Astrocyte (in vitro differentiated cells and primary cell): ENCODE measurements at regions not wholly inside any gene's neighbourhood (a gene's known extent, or its start where the extent isn't known, plus 50 kb on each side); places are given as distances from the start of the nearest gene placed in this dataset.

Source experiments
- DNase-seq: peaks from one replicate; pipeline ENCODE4 v3.0.0-alpha.2; 2010; ENCODE audit warnings: low read depth
- FAIRE-seq: peaks from 2 replicates; lab custom pipeline; 2011; peaks lifted over from hg19 to GRCh38; lab: Jason Lieb, UNC
- H2AFZ ChIP-seq: 2 replicates; pipeline ENCODE4 v1.6.0; 2012; ENCODE audit warnings: low read depth, low read length, inconsistent platforms
- H3K27ac ChIP-seq: 2 replicates; pipeline ENCODE4 v1.5.1; 2011; ENCODE audit warnings: low read depth, low read length, inconsistent platforms
- H3K27me3 ChIP-seq: 2 replicates; pipeline ENCODE4 v1.6.0; 2011; ENCODE audit warnings: low read length, inconsistent platforms; ENCODE audit not compliant: insufficient read depth
- H3K36me3 ChIP-seq: 2 replicates; pipeline ENCODE4 v1.5.1; 2011; ENCODE audit warnings: low read length, inconsistent platforms; ENCODE audit not compliant: insufficient read depth
- H3K4me1 ChIP-seq: 2 replicates; pipeline ENCODE4 v1.5.1; 2011; ENCODE audit warnings: low read length, inconsistent platforms; ENCODE audit not compliant: insufficient read depth
- H3K4me2 ChIP-seq: 2 replicates; pipeline ENCODE4 v1.6.0; 2012; ENCODE audit warnings: low read length, inconsistent platforms
- H3K4me3 ChIP-seq: 2 replicates; pipeline ENCODE4 v1.5.1; 2011; ENCODE audit warnings: low read depth, mild to moderate bottlenecking, low read length, inconsistent platforms; ENCODE audit not compliant: insufficient read depth
- H3K79me2 ChIP-seq: 2 replicates; pipeline ENCODE4 v1.6.0; 2012; ENCODE audit warnings: mild to moderate bottlenecking, low read length, inconsistent platforms; ENCODE audit not compliant: insufficient read depth
- H3K9ac ChIP-seq: 2 replicates; pipeline ENCODE4 v1.6.0; 2012; ENCODE audit warnings: mild to moderate bottlenecking, low read length, inconsistent platforms
- H3K9me3 ChIP-seq: 2 replicates; pipeline ENCODE4 v1.5.1; 2012; ENCODE audit warnings: low read depth, mild to moderate bottlenecking, low read length, inconsistent platforms; ENCODE audit not compliant: insufficient read depth
- H4K20me1 ChIP-seq: 2 replicates; pipeline ENCODE4 v1.6.0; 2012; ENCODE audit warnings: low read length, inconsistent platforms; ENCODE audit not compliant: insufficient read depth
- H3K27ac Mint-ChIP-seq: one replicate; pipeline ENCODE4 v1.8.0; 2021; ENCODE audit warnings: mild to moderate bottlenecking, mixed read lengths; ENCODE audit not compliant: unreplicated experiment
- H3K27me3 Mint-ChIP-seq: one replicate; pipeline ENCODE4 v1.8.0; 2021; ENCODE audit warnings: low read depth, mixed read lengths; ENCODE audit not compliant: unreplicated experiment
- H3K36me3 Mint-ChIP-seq: one replicate; pipeline ENCODE4 v1.8.0; 2021; ENCODE audit warnings: low read depth, mixed read lengths; ENCODE audit not compliant: unreplicated experiment
- H3K4me1 Mint-ChIP-seq: one replicate; pipeline ENCODE4 v1.8.0; 2021; ENCODE audit warnings: low read depth, mixed read lengths; ENCODE audit not compliant: unreplicated experiment
- H3K4me3 Mint-ChIP-seq: one replicate; pipeline ENCODE4 v1.8.0; 2021; ENCODE audit warnings: mild to moderate bottlenecking, moderate library complexity, mixed read lengths; ENCODE audit not compliant: unreplicated experiment
- H3K9me3 Mint-ChIP-seq: one replicate; pipeline ENCODE4 v1.8.0; 2021; ENCODE audit warnings: mild to moderate bottlenecking, mixed read lengths; ENCODE audit not compliant: unreplicated experiment
- EZH2 ChIP-seq: IDR thresholded peaks from 2 replicates; pipeline ENCODE4 v1.6.1; 2012; ENCODE audit warnings: mild to moderate bottlenecking, low read length, inconsistent platforms; ENCODE audit not compliant: insufficient read depth
- TF ChIP-seq, protein P1 (sequence below): IDR thresholded peaks from 2 replicates; pipeline ENCODE4 v1.5.1; 2011; ENCODE audit warnings: low read depth, mild to moderate bottlenecking, inconsistent platforms, low read length, moderate library complexity; ENCODE audit not compliant: insufficient read depth

DNA sequence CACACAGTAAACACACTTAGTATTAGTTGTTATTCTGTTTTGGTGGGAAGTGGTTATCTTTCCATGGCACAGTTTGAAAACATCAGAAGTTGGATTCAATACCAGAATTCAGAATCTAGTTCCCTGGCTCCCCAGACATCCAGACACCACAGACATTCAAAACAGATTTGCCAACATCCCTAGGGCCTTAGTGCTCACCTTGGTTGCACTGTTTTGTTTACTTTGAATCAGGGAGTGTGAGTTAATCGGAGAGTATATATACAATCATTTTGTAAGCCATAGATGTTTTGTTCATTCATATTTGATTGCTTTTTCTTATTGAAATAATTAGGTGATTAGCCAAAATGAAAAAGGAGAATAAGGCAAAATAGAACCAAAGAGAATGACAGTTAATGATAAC lies 324.7 kb upstream of the CLNK start:
- FAIRE-seq (no peak), DNase-seq (no peak)
- Histone ChIP-seq H3K9me3 (no peaks in the 10 kb centered on the region), H3K27ac (no peak overlapping the region), H3K79me2 (no peaks in the 10 kb centered on the region), H3K9ac (no peak overlapping the region), H3K27me3 (no peaks in the 10 kb centered on the region), H3K4me3 (no peak overlapping the region), H3K4me1 (no peaks in the 10 kb centered on the region), H4K20me1 (no peaks in the 10 kb centered on the region), H2AFZ (no peak overlapping the region), H3K36me3 (no peaks in the 10 kb centered on the region), H3K4me2 (no peak overlapping the region)
- no peak overlapping the region for H3K4me3 Mint-ChIP-seq
- TF ChIP-seq EZH2 = no peak
- TF ChIP-seq, protein P1, sequence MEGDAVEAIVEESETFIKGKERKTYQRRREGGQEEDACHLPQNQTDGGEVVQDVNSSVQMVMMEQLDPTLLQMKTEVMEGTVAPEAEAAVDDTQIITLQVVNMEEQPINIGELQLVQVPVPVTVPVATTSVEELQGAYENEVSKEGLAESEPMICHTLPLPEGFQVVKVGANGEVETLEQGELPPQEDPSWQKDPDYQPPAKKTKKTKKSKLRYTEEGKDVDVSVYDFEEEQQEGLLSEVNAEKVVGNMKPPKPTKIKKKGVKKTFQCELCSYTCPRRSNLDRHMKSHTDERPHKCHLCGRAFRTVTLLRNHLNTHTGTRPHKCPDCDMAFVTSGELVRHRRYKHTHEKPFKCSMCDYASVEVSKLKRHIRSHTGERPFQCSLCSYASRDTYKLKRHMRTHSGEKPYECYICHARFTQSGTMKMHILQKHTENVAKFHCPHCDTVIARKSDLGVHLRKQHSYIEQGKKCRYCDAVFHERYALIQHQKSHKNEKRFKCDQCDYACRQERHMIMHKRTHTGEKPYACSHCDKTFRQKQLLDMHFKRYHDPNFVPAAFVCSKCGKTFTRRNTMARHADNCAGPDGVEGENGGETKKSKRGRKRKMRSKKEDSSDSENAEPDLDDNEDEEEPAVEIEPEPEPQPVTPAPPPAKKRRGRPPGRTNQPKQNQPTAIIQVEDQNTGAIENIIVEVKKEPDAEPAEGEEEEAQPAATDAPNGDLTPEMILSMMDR = no peak
- H3K27me3 Mint-ChIP-seq = peaks cover 11% of the 10 kb centered on the region
- peaks cover 10% of the 10 kb centered on the region for H3K9me3 Mint-ChIP-seq
- no peak overlapping the region for H3K27ac Mint-ChIP-seq
- H3K4me1 Mint-ChIP-seq = peaks cover 8% of the 10 kb centered on the region
- H3K36me3 Mint-ChIP-seq = no peaks in the 10 kb centered on the region

DNA sequence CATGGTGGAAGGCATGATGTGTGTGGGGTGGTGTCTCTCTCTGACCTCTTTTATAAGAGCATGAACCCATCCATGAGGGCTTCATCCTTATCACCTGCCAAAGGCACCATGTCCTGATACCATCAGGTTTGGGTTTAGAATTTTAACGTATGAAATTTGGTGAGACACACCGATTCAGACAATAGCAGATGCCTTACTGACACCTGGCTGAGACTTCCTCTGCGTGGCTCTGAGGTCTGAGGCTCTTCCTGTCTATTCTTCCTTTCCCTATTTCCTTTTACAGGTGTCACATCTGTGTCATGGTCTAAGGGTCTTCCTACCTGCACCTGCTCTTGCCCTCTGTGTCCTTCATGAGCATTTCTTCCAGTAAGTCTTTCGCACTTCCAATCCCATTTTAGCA lies 320.7 kb upstream of the CLNK start:
- no peaks in the 10 kb centered on the region for H3K27me3 ChIP-seq
- H3K4me1 ChIP-seq = no peaks in the 10 kb centered on the region
- no peaks in the 10 kb centered on the region for H3K36me3 Mint-ChIP-seq
- H3K27ac ChIP-seq = no peak overlapping the region
- no peaks in the 10 kb centered on the region for H3K9me3 ChIP-seq
- H3K9ac ChIP-seq = no peak overlapping the region
- H3K27ac Mint-ChIP-seq = no peak overlapping the region
- H2AFZ ChIP-seq = no peak overlapping the region
- H3K4me1 Mint-ChIP-seq = no peaks in the 10 kb centered on the region
- H3K4me2 ChIP-seq = no peak overlapping the region
- TF ChIP-seq, protein P1 = no peak
- TF ChIP-seq EZH2 = no peak
- H3K36me3 ChIP-seq = no peaks in the 10 kb centered on the region
- FAIRE-seq (no peak), DNase-seq (no peak)
- peaks cover 7% of the 10 kb centered on the region for H3K27me3 Mint-ChIP-seq
- H3K9me3 Mint-ChIP-seq = peaks cover 10% of the 10 kb centered on the region
- H3K79me2 ChIP-seq = no peaks in the 10 kb centered on the region
- H4K20me1 ChIP-seq = no peaks in the 10 kb centered on the region
- H3K4me3 ChIP-seq = no peak overlapping the region
- H3K4me3 Mint-ChIP-seq = no peak overlapping the region

DNA sequence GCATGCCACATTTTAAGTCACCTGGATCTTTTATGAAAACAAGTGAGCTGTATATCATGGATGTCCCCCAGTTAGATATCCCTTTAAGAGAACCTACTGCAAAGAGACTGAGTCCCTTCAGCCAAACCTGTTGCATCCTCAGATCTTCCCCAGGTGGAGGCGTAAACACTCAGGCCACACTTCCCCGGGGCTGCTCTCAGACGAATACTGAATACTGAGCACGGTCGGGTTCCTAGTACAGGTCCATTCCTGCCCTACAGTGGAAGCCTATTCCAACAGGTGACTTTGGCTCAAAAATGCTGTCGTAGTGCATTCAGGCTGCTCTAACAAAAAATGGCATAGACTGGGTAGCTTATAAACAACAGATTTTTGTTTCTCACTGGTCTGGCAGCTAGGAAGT lies 320.2 kb upstream of the CLNK start:
- peaks cover 7% of the 10 kb centered on the region for H3K27me3 Mint-ChIP-seq

More for the DNA sequence above, 320.2 kb upstream of the CLNK start:
- Histone ChIP-seq H3K9me3 (no peaks in the 10 kb centered on the region), H3K27ac (no peak overlapping the region), H4K20me1 (no peaks in the 10 kb centered on the region), H3K4me1 (no peaks in the 10 kb centered on the region), H3K9ac (no peak overlapping the region), H3K27me3 (no peaks in the 10 kb centered on the region), H2AFZ (no peak overlapping the region), H3K4me3 (no peak overlapping the region), H3K36me3 (no peaks in the 10 kb centered on the region), H3K79me2 (no peaks in the 10 kb centered on the region), H3K4me2 (no peak overlapping the region)
- no peak for FAIRE-seq
- Mint-ChIP-seq H3K36me3 (no peaks in the 10 kb centered on the region), H3K9me3 (peaks cover 10% of the 10 kb centered on the region), H3K4me3 (no peak overlapping the region), H3K27ac (no peak overlapping the region), H3K4me1 (peaks cover 3% of the 10 kb centered on the region)
- TF ChIP-seq, protein P1 = no peak
- no peak for TF ChIP-seq EZH2
- no peak for DNase-seq
